GM12892 (cell line): ENCODE measurements at regions not wholly inside any gene's neighbourhood (a gene's known extent, or its start where the extent isn't known, plus 50 kb on each side); places are given as distances from the start of the nearest gene placed in this dataset.
"Not testable (repeated sequence)": the region's sequence is repeated elsewhere in the genome, so short reads cannot be mapped to it uniquely, and the experiment has no call there.

ENCODE experiments used
- DNase-seq: peaks from one replicate; pipeline ENCODE4 v3.0.0; 2011; ENCODE audit not compliant: insufficient read length
- FAIRE-seq: peaks from 2 replicates; lab custom pipeline; 2011; peaks lifted over from hg19 to GRCh38; lab: Jason Lieb, UNC
- POLR2A ChIP-seq: IDR thresholded peaks from 2 replicates; pipeline ENCODE4 v1.6.1; 2011; ENCODE audit warnings: low read depth, low read length, control low read depth
- POLR2AphosphoS5 ChIP-seq: IDR thresholded peaks from 2 replicates; pipeline ENCODE4 v1.6.1; 2011; ENCODE audit warnings: low read depth, low read length, control low read depth
- TAF1 ChIP-seq: IDR thresholded peaks from 2 replicates; pipeline ENCODE4 v1.6.1; 2011; ENCODE audit warnings: low read depth, mild to moderate bottlenecking, control low read depth, low read length, borderline replicate concordance

DNA sequence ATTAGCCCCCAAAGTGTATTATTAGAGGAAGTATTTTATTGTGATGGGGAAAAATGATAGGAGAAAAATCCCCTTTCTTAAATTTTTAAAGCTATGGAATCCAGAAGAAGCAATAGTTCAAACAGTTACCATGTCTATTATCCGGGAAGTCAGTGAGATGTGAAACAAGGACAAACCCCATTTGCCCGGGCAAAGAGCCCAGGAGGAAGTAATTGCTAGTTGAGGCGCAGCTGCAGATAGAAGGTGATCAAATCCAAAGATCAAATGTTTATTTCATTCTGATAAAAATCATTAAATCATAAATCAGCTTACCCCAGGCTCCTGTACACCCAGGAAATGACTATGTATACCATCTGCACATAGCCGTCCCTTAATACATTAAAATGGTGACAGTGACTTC is 204.0 kb upstream of the CRBN start:
- TF ChIP-seq POLR2AphosphoS5 (no peak), POLR2A (no peak), TAF1 (no peak)
- DNase-seq (no peak), FAIRE-seq (no peak)

DNA sequence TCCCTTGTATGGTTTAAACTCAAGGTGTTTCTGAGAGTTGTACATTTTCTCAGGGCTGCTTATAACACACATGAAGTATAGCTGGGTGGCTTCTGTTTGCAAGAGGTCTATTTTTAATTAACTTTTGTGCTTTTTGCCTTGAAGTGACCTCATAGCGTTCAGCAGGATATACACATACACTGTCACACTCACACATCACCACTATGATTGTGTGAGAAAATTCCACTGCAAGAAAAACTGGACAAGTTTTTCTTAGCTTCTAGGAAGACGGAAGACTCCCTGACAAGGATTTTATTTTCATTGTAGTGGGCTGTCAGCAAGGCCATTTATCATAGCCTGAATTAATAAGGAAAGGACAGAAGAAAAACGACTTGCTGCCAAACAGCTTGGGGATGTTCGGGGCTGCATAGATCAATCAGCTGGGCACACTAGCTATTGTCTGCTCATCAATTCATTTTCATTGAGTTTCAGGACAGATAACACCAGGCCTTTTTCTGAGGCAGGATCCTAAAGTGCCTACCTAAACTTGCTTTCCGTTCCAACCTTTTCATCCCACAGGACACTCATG is 192.8 kb upstream of the CRBN start:
- no peak for FAIRE-seq
- no peak for DNase-seq
- no peak for TF ChIP-seq POLR2AphosphoS5
- no peak for TF ChIP-seq POLR2A
- no peak for TF ChIP-seq TAF1

DNA sequence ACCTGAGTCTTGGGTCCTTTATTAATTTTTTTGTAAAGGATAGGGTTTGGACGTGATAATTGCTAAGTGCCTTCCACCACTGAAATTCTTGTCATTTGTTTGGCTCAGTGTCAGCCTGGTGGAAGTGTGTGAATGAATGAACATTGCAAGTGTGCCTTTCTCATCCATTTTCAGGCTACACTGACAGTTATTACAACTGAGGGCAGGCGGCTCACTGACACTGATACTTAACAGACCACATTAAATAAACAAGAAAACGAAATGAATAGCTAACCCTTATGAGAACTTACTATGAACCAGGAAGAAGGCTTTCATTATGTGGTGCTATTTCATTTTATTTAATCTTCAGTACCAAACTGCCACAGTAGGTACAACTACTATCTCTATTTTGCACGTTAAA is 188.8 kb upstream of the CRBN start:
- no peak for TF ChIP-seq POLR2A
- TF ChIP-seq POLR2AphosphoS5: no peak
- no peak for TF ChIP-seq TAF1
- FAIRE-seq (no peak), DNase-seq (no peak)

DNA sequence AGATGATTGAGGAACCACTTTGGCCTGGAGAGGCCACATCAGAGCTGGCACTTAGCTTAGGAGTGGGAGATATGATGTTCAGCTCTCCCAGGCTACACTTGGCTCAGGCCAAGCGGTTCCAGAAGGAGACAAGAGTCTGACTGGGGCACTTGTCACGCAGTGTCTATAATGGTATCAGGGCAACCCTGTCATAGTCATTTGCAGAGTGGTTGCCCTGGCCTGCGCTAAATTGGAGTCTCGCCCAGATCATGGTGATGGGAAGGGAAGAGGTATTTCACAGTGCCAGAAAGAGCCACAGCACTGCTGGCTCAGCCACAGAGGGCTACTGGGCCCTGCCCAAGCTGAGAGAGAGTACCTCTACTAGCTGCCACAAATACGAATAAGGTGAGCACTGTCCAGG is 186.9 kb upstream of the CRBN start:
- DNase-seq (no peak), FAIRE-seq (no peak)
- TF ChIP-seq TAF1: no peak
- no peak for TF ChIP-seq POLR2A

DNA sequence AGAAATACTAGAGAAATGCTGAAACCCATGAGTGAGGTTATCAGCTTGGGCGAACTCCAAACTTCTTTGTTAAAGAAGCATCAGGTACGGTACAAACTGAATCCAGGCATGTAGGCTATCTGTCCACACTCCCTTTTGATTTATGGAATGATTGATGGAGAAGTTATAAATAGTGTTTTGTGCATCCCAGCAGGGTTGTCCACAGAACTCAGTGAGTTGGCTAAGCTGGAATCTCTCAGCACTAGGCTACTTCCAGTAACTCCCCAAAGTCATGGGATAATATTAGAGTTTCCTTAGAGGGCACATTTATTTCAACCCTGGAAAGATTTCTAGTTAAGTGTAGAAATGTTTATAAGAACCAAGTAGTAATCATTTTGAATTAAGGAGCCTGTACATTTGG is 186.2 kb upstream of the CRBN start:
- TF ChIP-seq TAF1 (no peak), POLR2A (no peak)
- DNase-seq (no peak), FAIRE-seq (no peak)

DNA sequence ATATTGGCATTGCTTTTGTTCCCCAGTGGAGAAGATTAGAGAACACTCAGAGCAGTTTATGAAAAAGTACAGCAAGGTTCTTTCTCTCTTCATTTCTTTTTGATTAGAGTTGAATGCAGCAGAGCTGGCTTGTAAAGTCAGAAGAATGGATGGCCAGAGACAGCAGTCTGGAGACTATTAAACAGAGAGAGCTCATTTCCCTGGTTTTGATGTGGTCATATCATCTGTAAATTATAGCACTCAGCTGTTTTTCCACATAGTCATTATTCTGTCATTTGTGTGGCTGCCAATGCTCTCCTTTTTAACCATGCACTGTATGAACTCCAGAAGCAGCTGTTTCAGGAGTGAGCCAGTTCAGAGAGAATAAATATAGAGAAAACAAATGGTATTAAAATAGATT is 177.4 kb upstream of the CRBN start:
- TF ChIP-seq TAF1 (no peak), POLR2AphosphoS5 (no peak), POLR2A (no peak)
- no peak for FAIRE-seq

DNA sequence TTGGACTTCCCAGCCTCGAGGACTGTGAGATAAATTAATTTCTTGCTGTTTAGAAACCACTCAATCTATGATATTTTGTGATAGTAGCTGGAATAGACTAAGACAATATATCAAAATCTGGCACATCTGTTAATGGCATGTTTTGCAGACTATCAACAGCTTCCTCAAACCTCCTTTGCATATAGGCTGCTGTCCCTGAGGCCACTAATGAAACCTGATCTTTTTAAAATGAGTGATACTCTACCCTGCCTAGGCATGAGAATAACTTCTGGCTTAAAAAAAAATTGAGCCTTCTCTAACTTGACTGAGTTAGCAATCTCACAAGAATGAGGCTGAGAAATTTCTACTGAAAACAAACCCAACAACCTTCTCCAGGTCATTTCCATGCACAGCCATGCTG is 176.0 kb upstream of the CRBN start:
- DNase-seq (no peak), FAIRE-seq (no peak)
- TF ChIP-seq POLR2A (no peak), TAF1 (no peak), POLR2AphosphoS5 (no peak)

More for the DNA sequence above, 177.4 kb upstream of the CRBN start:
- no peak for DNase-seq

DNA sequence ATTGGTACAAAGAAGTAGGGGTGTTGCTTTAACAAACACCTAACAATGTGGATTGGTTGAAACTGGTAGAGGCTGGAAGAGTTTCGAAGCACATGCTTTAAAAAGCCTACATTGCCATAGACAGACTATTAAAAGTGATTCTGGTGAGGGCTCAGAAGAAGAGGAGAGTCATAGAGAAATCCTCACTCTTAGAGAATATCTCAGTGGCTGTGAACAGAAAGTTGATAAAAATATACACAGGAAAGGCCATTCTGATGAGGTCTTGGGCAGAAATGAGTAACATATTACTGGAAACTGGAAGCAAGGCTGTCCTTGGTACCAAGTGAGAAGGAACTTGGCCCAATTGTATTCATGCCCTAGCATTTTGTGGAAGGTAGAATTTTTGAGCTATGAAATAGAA is 173.7 kb upstream of the CRBN start:
- TF ChIP-seq TAF1 (no peak), POLR2AphosphoS5 (no peak), POLR2A (no peak)
- FAIRE-seq: no peak
- no peak for DNase-seq

DNA sequence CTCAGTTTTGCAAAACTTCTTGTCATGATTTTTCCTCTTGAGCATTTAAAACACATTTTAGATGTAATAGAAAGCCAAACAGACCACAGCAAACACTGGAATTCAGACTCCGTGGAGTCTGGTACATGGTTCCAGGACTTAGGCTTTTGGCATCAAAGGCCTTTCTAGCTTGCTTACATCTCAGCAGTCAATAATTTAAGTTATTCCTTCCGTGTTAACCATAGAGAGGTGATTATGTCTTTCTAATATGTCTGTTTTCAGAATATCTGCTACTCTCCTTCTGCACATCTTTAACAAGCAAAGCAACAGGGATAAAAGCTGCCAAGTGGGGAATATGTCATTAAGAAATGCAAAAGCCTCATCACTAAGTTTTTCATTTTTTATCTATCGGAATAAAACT is 171.7 kb upstream of the CRBN start:
- no peak for TF ChIP-seq POLR2AphosphoS5
- TF ChIP-seq TAF1: no peak
- TF ChIP-seq POLR2A: no peak
- no peak for FAIRE-seq
- DNase-seq: no peak

DNA sequence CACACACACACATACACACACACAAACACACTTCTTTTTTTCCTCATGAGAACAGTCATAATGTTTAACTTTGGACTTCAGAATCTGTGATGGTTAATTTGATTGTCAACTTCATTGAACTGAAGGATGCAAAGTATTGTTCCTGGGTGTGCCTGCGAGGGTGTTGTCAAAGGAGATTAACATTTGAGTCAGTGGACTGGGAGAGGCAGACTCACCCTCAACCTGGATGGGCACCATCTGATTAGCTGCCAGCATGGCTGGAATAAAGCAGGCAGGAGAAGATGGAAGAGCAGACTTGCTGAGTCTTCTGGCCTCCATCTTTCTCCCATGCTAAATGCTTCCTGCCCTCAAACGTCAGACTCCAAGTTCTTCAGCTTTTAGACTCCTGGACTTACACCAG is 167.6 kb upstream of the CRBN start:
- FAIRE-seq, DNase-seq: not testable (repeated sequence)

DNA sequence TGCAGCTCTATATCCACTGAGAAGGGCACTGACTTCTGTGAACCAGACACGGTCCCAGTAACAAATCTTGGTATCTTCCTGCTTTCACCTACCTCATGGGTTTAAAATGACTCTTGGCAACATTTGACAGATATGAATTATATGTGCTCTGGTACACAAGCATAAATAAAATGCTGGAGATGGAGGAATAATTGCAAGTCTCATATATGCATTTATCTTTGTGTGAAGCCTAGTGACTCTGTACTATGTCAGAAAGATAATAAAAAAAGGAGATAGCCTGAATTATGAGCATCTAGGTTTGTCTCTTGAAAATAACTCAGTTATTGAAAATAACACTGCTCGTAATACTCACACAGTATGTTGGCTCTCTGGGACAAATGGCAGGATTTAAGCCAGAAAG is 167.1 kb upstream of the CRBN start:
- TF ChIP-seq POLR2A: no peak
- TF ChIP-seq TAF1: no peak
- no peak for TF ChIP-seq POLR2AphosphoS5
- no peak for DNase-seq
- no peak for FAIRE-seq

DNA sequence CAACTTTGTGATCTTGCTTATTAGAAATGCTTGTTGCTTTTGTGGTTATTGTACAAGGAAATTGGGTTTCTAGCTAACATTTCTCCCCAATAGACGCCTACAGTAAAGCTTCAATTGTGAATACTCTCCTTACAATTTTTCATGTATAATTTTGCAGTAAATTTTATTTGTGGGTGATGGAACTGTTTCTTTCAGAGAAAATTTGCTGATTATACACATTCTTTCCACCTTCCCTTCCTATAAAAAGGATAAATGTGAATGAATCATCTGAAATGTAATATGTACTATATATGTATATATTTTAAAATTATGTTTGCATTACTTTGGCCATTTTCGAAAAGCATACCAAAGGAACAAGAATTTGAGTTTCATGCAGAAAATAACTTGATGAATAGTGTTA is 162.7 kb upstream of the CRBN start:
- no peak for FAIRE-seq
- TF ChIP-seq TAF1 (no peak), POLR2AphosphoS5 (no peak), POLR2A (no peak)
- no peak for DNase-seq
